Uterus (tissue), 3 donors: ENCODE measurements at regions not wholly inside any gene's neighbourhood (a gene's known extent, or its start where the extent isn't known, plus 50 kb on each side); places are given as distances from the start of the nearest gene placed in this dataset.

Experiments used
- DNase-seq, 2 donors: peaks; one replicate each; pipeline ENCODE4 v3.0.0-alpha.2; 2019 to 2020
- H3K27ac ChIP-seq, 2 donors: fragments of 200-600 bp; sonication (generic); 1 replicate in 1 of 2; 2 replicates in 1 of 2; pipeline ENCODE4 v1.5.1; 2016 to 2018
- H3K27me3 ChIP-seq, 2 donors: fragments of 200-600 bp; sonication (generic); one replicate each; pipeline ENCODE4 v1.5.1; 2018 to 2019; ENCODE audit warnings: control low read depth in 1 of 2
- H3K36me3 ChIP-seq, 2 donors: fragments of 200-600 bp; sonication (generic); one replicate each; pipeline ENCODE4 v1.5.1; 2019; ENCODE audit warnings: control low read depth in 1 of 2
- H3K4me1 ChIP-seq, 2 donors: fragments of 200-600 bp; sonication (generic); one replicate each; pipeline ENCODE4 v1.5.1; 2018 to 2019; ENCODE audit warnings: control low read depth in 1 of 2
- H3K4me3 ChIP-seq, 2 donors: fragments of 200-600 bp; sonication (generic); 1 replicate in 1 of 2; 2 replicates in 1 of 2; pipeline ENCODE4 v1.5.1; 2018 to 2019; ENCODE audit warnings: mild to moderate bottlenecking in 1 of 2
- H3K9me3 ChIP-seq, 2 donors: fragments of 200-600 bp; sonication (generic); one replicate each; pipeline ENCODE4 v1.5.1; 2019; ENCODE audit warnings: control low read depth in 1 of 2
- POLR2A ChIP-seq, 2 donors: fragments of 450-650 bp; IDR thresholded peaks; one replicate each; pipeline ENCODE4 v1.6.1; 2016; ENCODE audit warnings: antibody characterized with exemption in 2 of 2, mild to moderate bottlenecking in 1 of 2, moderate library complexity in 1 of 2
- intact Hi-C: fragments of 100-400 bp; cut with DNase I; formaldehyde crosslinking; loops from one replicate; pipeline ENCODE4 v1.15.1; 2023; ENCODE audit warnings: low total_unique reads
- TF ChIP-seq, protein P1 (sequence below), 4 experiments: fragments of 200-600 bp in 2 of 4; fragments of 450-650 bp in 2 of 4; sonication (generic) in 2 of 4; IDR thresholded peaks; one replicate each; pipeline ENCODE4 v1.5.1; 2016 to 2019; ENCODE audit warnings: antibody characterized with exemption in 4 of 4, mild to moderate bottlenecking in 2 of 4, moderate library complexity in 1 of 4
- donor health status: DM: yes; HTN: yes; CAD: no.

DNA sequence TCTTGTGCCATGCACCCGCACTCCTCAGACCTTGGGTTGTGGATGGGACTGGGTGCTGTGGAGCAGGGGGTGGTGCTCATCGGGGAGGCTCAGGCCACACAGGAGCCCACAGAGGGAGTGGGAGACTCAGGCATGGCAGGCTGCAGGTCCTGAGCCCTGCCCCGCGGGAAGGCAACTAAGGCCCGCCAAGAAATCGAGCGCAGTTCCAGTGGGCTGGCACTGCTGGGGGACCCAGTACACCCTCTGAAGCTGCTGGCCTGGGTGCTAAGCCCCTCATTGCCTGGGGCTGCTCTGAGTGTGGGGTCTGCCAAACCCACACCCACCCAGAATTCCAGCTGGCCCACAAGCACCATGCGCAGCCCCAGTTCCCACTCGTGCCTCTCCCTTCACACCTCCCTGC is 450.5 kb upstream of the FGF16 start:
- no peak overlapping the region for H3K4me3 ChIP-seq
- intact Hi-C loops = no loop called here
- no peaks in the 10 kb centered on the region for H3K4me1 ChIP-seq
- no peaks in the 10 kb centered on the region for H3K9me3 ChIP-seq
- no peak overlapping the region for H3K27ac ChIP-seq
- DNase-seq = no peak
- no peaks in the 10 kb centered on the region for H3K27me3 ChIP-seq
- no peaks in the 10 kb centered on the region for H3K36me3 ChIP-seq
- TF ChIP-seq, protein P1, sequence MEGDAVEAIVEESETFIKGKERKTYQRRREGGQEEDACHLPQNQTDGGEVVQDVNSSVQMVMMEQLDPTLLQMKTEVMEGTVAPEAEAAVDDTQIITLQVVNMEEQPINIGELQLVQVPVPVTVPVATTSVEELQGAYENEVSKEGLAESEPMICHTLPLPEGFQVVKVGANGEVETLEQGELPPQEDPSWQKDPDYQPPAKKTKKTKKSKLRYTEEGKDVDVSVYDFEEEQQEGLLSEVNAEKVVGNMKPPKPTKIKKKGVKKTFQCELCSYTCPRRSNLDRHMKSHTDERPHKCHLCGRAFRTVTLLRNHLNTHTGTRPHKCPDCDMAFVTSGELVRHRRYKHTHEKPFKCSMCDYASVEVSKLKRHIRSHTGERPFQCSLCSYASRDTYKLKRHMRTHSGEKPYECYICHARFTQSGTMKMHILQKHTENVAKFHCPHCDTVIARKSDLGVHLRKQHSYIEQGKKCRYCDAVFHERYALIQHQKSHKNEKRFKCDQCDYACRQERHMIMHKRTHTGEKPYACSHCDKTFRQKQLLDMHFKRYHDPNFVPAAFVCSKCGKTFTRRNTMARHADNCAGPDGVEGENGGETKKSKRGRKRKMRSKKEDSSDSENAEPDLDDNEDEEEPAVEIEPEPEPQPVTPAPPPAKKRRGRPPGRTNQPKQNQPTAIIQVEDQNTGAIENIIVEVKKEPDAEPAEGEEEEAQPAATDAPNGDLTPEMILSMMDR (IDR thresholded peaks at IDR 0.05) = no peak
- TF ChIP-seq POLR2A (IDR thresholded peaks at IDR 0.05) = no peak

GRCh38 chrX:77003530-77003929 is 443.7 kb upstream of the FGF16 start:
- intact Hi-C loops = no loop called here
- no peaks in the 10 kb centered on the region for H3K27me3 ChIP-seq
- H3K4me3 ChIP-seq = no peak overlapping the region
- DNase-seq = no peak
- H3K4me1 ChIP-seq = no peaks in the 10 kb centered on the region
- no peaks in the 10 kb centered on the region for H3K9me3 ChIP-seq
- H3K27ac ChIP-seq = no peak overlapping the region
- no peaks in the 10 kb centered on the region for H3K36me3 ChIP-seq
- TF ChIP-seq, protein P1 (IDR thresholded peaks at IDR 0.05) = no peak
- TF ChIP-seq POLR2A (IDR thresholded peaks at IDR 0.05) = no peak

GRCh38 chrX:77003956-77004355 is 443.2 kb upstream of the FGF16 start:
- no peaks in the 10 kb centered on the region for H3K4me1 ChIP-seq
- no peak for DNase-seq
- TF ChIP-seq, protein P1 (IDR thresholded peaks at IDR 0.05) = no peak
- TF ChIP-seq POLR2A (IDR thresholded peaks at IDR 0.05) = no peak
- no peaks in the 10 kb centered on the region for H3K9me3 ChIP-seq
- intact Hi-C loops = no loop called here
- H3K4me3 ChIP-seq = no peak overlapping the region
- H3K27me3 ChIP-seq = no peaks in the 10 kb centered on the region
- H3K27ac ChIP-seq = no peak overlapping the region
- no peaks in the 10 kb centered on the region for H3K36me3 ChIP-seq

DNA sequence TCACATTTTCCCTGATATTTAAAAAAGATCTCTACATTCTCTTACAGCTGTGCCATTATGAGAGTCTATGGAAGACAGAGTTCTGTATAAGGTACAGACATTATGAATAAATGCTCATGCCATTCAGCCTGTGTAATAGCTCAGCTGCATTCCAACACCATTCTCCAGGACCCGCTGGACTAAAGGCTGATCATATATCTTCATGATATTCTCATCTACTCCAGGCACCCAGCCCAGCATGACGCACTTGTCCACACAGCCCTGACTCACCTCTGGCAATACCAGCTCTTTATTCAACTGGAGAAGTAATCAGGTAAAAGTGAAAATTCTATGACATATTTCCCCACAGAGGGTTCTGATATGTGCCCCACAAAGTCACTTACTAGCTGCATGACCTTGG is 437.5 kb upstream of the FGF16 start:
- H3K27ac ChIP-seq = no peak overlapping the region
- intact Hi-C loops = no loop called here

DNA sequence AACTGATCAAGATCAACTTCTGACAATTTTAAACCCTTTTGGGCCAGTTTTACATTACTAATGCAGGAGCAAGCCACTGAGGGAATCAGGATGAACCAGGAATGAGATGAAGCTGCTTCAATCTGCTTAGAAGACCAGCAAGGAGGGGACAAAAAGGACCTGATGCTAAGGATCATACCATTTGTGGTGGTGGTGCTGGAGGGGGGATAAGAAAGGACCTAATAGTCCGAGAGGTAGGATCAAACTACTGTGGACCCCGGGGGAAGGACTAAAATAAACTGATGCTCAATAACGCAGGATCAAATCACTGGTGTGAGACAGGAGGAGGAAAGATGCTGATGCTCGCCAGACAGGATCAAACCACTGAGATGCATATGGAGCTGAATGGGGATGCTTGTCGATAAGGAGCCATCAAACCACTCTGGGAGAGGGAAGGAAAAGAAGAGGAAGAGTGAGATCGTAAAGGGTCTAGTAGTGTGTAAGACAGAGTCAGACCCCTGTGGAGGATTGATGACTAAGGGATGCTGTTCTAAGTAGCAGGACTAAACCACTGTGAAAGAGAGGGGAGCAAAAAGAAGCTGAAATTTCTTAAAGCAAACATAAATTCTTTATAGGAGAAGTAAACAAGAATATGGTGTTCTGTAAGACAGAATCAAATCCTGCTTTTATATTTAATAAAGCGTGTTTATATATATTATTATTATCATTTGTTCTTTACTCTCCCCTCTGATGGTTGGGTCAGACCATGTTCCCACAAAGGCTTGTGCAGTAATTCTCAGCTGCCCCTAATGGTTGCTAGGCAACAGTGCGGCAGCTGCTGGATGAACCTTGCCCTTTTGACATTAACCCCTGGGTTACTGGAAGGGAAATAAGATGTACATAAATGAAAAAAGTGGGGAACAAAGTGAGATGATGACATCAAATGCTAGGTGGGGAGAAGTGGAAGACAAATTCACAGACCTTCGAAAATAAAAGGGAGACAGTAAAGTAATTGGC is 432.5 kb upstream of the FGF16 start:
- no peaks in the 10 kb centered on the region for H3K4me1 ChIP-seq
- intact Hi-C loops = no loop called here

More for the DNA sequence above, 437.5 kb upstream of the FGF16 start:
- H3K4me1 ChIP-seq = no peaks in the 10 kb centered on the region
- H3K36me3 ChIP-seq = no peaks in the 10 kb centered on the region
- H3K9me3 ChIP-seq = no peaks in the 10 kb centered on the region
- H3K4me3 ChIP-seq = no peak overlapping the region
- TF ChIP-seq, protein P1 (IDR thresholded peaks at IDR 0.05) = no peak
- no peak for TF ChIP-seq POLR2A (IDR thresholded peaks at IDR 0.05)
- no peaks in the 10 kb centered on the region for H3K27me3 ChIP-seq
- peak in 1 of 2 donors; percentile 21 for DNase-seq

More for the DNA sequence above, 432.5 kb upstream of the FGF16 start:
- Histone ChIP-seq H3K36me3 (no peaks in the 10 kb centered on the region), H3K27ac (no peak overlapping the region), H3K9me3 (no peaks in the 10 kb centered on the region), H3K27me3 (no peaks in the 10 kb centered on the region), H3K4me3 (no peak overlapping the region)
- DNase-seq = no peak
- TF ChIP-seq, protein P1 (IDR thresholded peaks at IDR 0.05) = no peak
- no peak for TF ChIP-seq POLR2A (IDR thresholded peaks at IDR 0.05)
